22Rv1 (cell line): ENCODE measurements at regions not wholly inside any gene's neighbourhood (a gene's known extent, or its start where the extent isn't known, plus 50 kb on each side); places are given as distances from the start of the nearest gene placed in this dataset.

Experiments
- H3K27ac ChIP-seq: fragments of 450-650 bp; 2 replicates; pipeline ENCODE4 v1.5.1; 2017
- ZFX ChIP-seq: fragments of 450-650 bp; IDR thresholded peaks from 2 replicates; pipeline ENCODE4 v1.6.1; 2017; ENCODE audit warnings: antibody characterized with exemption, borderline replicate concordance
- TF ChIP-seq, protein P1 (sequence below): fragments of 450-650 bp; IDR thresholded peaks from 2 replicates; pipeline ENCODE4 v1.5.1; 2017; ENCODE audit warnings: mild to moderate bottlenecking

DNA sequence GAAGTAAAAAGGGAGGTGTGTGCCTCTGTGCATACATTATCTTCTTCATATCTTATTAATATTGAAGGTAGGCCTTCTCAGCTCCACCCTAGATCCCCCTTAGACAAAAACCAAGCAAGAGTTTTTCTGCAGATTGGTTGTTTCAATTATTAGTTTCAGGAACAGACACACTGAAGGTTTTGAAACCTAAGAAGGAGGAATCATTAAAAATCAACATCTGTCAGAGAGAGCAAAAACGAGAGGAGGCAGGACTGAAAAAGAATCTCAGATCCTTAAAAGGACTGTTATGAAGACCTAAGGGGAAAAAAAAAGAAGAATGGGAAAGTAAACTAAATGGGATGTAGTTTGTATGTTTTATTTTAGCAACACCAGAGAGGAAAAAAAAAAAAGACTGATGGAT lies 560.8 kb upstream of the JAG1 start:
- H3K27ac ChIP-seq, result no peak overlapping the region
- TF ChIP-seq ZFX, result no peak
- TF ChIP-seq, protein P1, sequence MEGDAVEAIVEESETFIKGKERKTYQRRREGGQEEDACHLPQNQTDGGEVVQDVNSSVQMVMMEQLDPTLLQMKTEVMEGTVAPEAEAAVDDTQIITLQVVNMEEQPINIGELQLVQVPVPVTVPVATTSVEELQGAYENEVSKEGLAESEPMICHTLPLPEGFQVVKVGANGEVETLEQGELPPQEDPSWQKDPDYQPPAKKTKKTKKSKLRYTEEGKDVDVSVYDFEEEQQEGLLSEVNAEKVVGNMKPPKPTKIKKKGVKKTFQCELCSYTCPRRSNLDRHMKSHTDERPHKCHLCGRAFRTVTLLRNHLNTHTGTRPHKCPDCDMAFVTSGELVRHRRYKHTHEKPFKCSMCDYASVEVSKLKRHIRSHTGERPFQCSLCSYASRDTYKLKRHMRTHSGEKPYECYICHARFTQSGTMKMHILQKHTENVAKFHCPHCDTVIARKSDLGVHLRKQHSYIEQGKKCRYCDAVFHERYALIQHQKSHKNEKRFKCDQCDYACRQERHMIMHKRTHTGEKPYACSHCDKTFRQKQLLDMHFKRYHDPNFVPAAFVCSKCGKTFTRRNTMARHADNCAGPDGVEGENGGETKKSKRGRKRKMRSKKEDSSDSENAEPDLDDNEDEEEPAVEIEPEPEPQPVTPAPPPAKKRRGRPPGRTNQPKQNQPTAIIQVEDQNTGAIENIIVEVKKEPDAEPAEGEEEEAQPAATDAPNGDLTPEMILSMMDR, result no peak

DNA sequence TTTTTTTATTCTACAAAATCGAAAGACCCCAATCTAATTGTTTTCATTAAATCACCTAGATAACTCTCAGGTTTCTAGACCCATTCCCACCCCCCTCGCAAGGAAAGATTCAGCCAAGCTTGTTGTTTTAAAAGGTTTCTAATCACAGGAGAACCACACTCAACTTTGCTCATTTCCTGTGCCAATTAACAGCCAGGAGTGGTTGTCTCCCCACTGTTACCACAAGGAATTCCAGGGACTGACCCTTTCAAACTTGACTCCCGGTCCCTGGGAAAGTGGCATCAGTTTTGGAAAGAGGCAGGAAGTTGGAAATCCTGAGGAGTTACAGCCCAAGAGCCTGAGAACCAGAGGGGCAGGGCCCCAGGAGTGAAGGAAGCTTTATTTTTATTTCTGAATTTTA lies 561.3 kb upstream of the JAG1 start:
- TF ChIP-seq, protein P1, result no peak
- no peak for TF ChIP-seq ZFX
- no peak overlapping the region for H3K27ac ChIP-seq

DNA sequence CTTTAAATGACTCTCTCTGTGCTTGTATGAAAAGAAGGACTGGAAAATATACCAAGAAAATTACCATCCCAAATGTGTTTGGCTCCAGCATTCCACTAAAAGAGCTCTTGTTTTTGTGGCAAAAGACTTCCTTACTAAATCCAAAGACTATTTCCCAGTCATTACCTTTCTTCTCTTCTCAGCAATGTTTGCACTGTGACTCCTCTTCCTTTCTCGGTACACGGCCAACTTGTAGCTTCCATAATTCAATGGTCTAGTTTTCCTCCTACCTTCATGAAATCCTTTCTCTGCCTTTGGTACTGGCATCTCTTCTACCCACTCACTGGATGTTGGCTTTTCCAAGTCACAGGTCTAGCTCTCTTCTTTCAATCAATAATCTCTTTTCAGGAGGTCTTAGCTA lies 568.5 kb upstream of the JAG1 start:
- no peak for TF ChIP-seq ZFX
- TF ChIP-seq, protein P1, result no peak
- no peak overlapping the region for H3K27ac ChIP-seq

DNA sequence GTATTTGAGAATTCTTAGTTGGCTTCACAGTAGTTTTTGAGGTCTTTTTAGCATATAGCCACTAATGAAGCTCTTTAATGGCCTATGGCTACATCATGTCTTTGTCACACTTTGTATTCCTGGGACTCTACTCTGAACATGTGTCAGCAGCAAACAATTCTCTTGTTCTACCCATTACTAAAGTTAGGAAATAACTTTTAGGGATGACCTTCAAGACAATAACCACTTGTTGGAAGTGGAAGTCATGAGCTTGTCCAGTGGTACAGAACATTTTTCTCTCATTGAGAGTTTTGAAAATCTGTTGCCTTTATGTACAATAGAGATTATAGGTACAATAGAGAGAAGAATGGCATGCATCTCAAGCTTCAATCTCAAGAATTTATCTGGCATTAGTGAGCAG lies 571.6 kb upstream of the JAG1 start:
- no peak for TF ChIP-seq ZFX
- TF ChIP-seq, protein P1, result no peak
- no peak overlapping the region for H3K27ac ChIP-seq

DNA sequence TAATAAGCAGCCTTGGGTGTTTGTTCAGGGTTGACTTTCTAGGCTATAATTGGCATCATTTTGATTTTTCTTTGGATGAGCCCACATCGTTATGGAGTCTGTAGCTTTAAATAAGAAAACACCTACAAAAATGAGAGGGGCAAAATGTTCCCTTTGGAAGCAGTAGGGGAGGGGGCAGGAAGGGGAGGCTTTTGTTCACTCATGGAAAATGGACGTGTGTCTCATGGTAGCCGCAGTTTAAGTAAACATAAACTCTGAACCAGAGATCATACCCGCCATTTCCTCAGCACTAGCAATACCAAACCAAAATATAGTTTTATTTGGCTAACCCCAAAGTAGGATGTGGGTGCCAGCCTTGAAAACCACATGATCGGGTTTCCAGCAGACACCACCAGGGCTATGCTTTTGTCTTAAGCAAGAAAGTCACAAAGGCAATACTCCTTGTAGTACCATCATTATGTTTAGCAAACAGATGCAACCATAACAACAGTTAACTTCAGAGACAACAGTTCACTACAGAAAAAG lies 572.5 kb upstream of the JAG1 start:
- H3K27ac ChIP-seq, result no peak overlapping the region
- TF ChIP-seq, protein P1, result no peak
- no peak for TF ChIP-seq ZFX

DNA sequence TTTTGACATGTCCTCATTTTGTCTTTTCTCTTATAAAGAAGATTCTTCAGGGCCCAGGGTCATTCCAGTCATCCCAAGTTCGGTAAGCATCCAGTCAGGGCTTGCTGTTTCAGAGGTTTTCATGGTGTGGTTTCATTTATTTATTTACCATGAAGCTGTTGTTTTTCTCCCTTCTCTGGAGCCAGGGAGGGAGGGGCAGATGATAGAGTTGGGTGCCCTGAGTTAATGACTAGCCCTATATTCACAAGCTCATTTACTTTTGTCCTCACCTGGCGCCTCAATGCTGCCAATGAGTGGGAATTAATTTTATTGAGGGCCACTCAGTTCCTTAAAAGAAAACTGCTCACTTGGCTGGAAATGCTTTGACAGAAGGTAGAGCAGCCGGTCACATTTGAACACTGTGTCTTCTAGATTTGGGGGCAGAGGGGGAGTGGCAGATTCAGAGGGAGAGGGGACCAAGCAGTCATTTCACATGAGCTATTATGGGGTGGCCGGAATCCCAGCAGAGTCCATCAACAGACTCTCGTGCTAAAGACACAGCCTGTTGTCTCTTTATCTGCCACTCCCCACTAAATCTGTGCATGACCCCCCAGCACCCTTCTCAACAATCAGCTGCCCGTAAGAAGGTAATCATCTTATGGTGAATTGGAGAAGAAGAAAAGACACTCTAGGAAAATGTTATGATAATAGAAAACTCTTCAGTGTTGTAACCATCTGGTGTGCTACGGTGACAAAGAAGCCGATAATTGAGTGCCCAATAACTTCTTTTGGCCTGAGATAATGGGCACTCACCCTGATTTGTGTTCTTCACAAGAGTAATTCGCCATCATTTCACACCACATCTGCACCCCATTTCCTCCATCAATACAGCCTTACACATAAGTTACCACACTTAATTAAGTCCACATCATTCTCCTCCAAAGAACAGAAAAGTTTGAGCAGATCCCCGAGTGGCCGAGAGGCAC lies 573.5 kb upstream of the JAG1 start:
- no peak overlapping the region for H3K27ac ChIP-seq

More for the DNA sequence above, 573.5 kb upstream of the JAG1 start:
- no peak for TF ChIP-seq ZFX
- TF ChIP-seq, protein P1, result no peak
